C4-2B (cell line): ENCODE measurements at regions not wholly inside any gene's neighbourhood (a gene's known extent, or its start where the extent isn't known, plus 50 kb on each side); places are given as distances from the start of the nearest gene placed in this dataset.

ENCODE experiments used
- H3K27ac ChIP-seq: fragments of 450-650 bp; 2 replicates; pipeline ENCODE4 v1.5.1; 2017
- CTCF ChIP-seq: fragments of 450-650 bp; conservative IDR thresholded peaks from 2 replicates; pipeline ENCODE4 v1.5.1; 2017; ENCODE audit warnings: mild to moderate bottlenecking
- ZFX ChIP-seq: fragments of 450-650 bp; IDR thresholded peaks from 2 replicates; pipeline ENCODE4 v1.6.1; 2017

GRCh38 chr2:172204762-172205161, 102.1 kb upstream of the DLX2 start:
- TF ChIP-seq CTCF = no peak
- no peak overlapping the region for H3K27ac ChIP-seq

- TF ChIP-seq ZFX (no peak), CTCF (no peak)
- H3K27ac ChIP-seq = no peak overlapping the region
Measured at GRCh38 chr2:172205292-172205691, 102.6 kb upstream of the DLX2 start.

- TF ChIP-seq CTCF (no peak), ZFX (no peak)
- H3K27ac ChIP-seq = no peak overlapping the region
Measured at GRCh38 chr2:172207911-172208310, 105.2 kb upstream of the DLX2 start.

- H3K27ac ChIP-seq = no peak overlapping the region
- TF ChIP-seq ZFX (no peak), CTCF (no peak)
Measured at GRCh38 chr2:172208791-172209325, 106.2 kb upstream of the DLX2 start.

- no peak overlapping the region for H3K27ac ChIP-seq
- TF ChIP-seq CTCF (no peak), ZFX (no peak)
Measured at GRCh38 chr2:172210599-172210998, 107.9 kb upstream of the DLX2 start.

GRCh38 chr2:172211512-172211911, 108.8 kb upstream of the DLX2 start:
- H3K27ac ChIP-seq = no peak overlapping the region
- TF ChIP-seq ZFX = no peak
- TF ChIP-seq CTCF = no peak

GRCh38 chr2:172213116-172213860, 110.6 kb upstream of the DLX2 start:
- TF ChIP-seq ZFX (no peak), CTCF (no peak)
- no peak overlapping the region for H3K27ac ChIP-seq
